Stimulated activated CD8-positive, alpha-beta memory T cell treated with anti-CD3 and anti-CD28 coated beads, Interleukin-4, amount 100 ng/mL, for 48 hours (primary cell): ENCODE measurements at regions not wholly inside any gene's neighbourhood (a gene's known extent, or its start where the extent isn't known, plus 50 kb on each side); places are given as distances from the start of the nearest gene placed in this dataset.
"Not testable (repeated sequence)": the region's sequence is repeated elsewhere in the genome, so short reads cannot be mapped to it uniquely, and the experiment has no call there.

Experiments
- DNase-seq: peaks from one replicate; pipeline ENCODE4 v3.0.0-alpha.2; 2020

GRCh38 chr5:130808691-130809090, 356.4 kb downstream of the HINT1 start:
- DNase-seq: no peak

- DNase-seq: no peak
Observed at GRCh38 chr5:130805648-130806047, 359.4 kb downstream of the HINT1 start.

GRCh38 chr5:130805036-130805435, 360.0 kb downstream of the HINT1 start:
- no peak for DNase-seq

- no peak for DNase-seq
Observed at GRCh38 chr5:130801963-130802362, 363.1 kb downstream of the HINT1 start.

GRCh38 chr5:130799015-130799414, 366.0 kb downstream of the HINT1 start:
- no peak for DNase-seq

- no peak for DNase-seq
Observed at GRCh38 chr5:130797303-130797702, 367.8 kb downstream of the HINT1 start.

- DNase-seq: no peak
Observed at GRCh38 chr5:130796902-130797301, 368.2 kb downstream of the HINT1 start.

GRCh38 chr5:130796032-130796431, 369.0 kb downstream of the HINT1 start:
- DNase-seq: no peak

- DNase-seq: no peak
Observed at GRCh38 chr5:130795037-130795436, 370.0 kb downstream of the HINT1 start.

GRCh38 chr5:130777794-130778193, 387.3 kb downstream of the HINT1 start:
- no peak for DNase-seq

GRCh38 chr5:130773813-130774212, 391.2 kb downstream of the HINT1 start:
- no peak for DNase-seq

- DNase-seq: no peak
Observed at GRCh38 chr5:130762031-130762430, 403.0 kb downstream of the HINT1 start.

- no peak for DNase-seq
Observed at GRCh38 chr5:130759061-130759460, 406.0 kb downstream of the HINT1 start.

GRCh38 chr5:130747556-130747955, 417.5 kb downstream of the HINT1 start:
- no peak for DNase-seq

- not testable (repeated sequence) for DNase-seq
Observed at GRCh38 chr5:130746641-130747040, 418.4 kb downstream of the HINT1 start.

- no peak for DNase-seq
Observed at GRCh38 chr5:130743092-130743491, 422.0 kb downstream of the HINT1 start.

GRCh38 chr5:130740047-130740569, 424.9 kb downstream of the HINT1 start:
- no peak for DNase-seq

GRCh38 chr5:130731839-130732238, 433.2 kb downstream of the HINT1 start:
- DNase-seq: no peak

- DNase-seq: no peak
Observed at GRCh38 chr5:130729541-130729940, 435.5 kb downstream of the HINT1 start.

- DNase-seq: no peak
Observed at GRCh38 chr5:130727830-130728229, 437.2 kb downstream of the HINT1 start.

- DNase-seq: no peak
Observed at GRCh38 chr5:130724658-130725057, 440.4 kb downstream of the HINT1 start.

- DNase-seq: no peak
Observed at GRCh38 chr5:130720355-130720754, 444.7 kb downstream of the HINT1 start.

- no peak for DNase-seq
Observed at GRCh38 chr5:130715541-130715940, 449.5 kb downstream of the HINT1 start.

- DNase-seq: no peak
Observed at GRCh38 chr5:130714200-130714599, 450.9 kb downstream of the HINT1 start.

GRCh38 chr5:130712324-130712723, 452.7 kb downstream of the HINT1 start:
- DNase-seq: no peak

- no peak for DNase-seq
Observed at GRCh38 chr5:130710596-130710995, 454.5 kb downstream of the HINT1 start.
